Endometrium (tissue), 2 donors: ENCODE measurements at regions not wholly inside any gene's neighbourhood (a gene's known extent, or its start where the extent isn't known, plus 50 kb on each side); places are given as distances from the start of the nearest gene placed in this dataset.
"Not testable (repeated sequence)": the region's sequence is repeated elsewhere in the genome, so short reads cannot be mapped to it uniquely, and the experiment has no call there.

ENCODE experiments used
- FAIRE-seq: peaks from 2 replicates; lab custom pipeline; 2012; peaks lifted over from hg19 to GRCh38; lab: Jason Lieb, UNC
- donor health status: control.
- donor health status: control.

DNA sequence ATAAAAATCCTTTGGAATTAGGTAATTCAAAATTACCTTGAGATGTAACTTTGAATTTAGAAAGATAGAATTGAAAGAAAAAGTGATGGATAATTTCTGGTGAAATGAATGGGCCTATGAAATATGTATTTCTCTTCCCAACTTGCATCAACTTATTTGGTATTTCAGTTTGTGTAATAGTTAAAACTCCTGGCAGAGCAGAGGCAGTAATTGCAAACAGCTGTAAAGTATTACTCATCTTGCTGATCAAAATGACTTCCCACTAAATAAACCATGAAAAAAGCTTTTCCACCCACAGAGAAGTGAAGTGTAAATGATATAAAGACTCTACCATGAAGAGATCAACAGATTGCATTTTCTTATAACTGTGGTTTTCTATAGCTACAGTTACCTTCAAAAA, 201.0 kb downstream of the POTED start:
- FAIRE-seq = not testable (repeated sequence)

DNA sequence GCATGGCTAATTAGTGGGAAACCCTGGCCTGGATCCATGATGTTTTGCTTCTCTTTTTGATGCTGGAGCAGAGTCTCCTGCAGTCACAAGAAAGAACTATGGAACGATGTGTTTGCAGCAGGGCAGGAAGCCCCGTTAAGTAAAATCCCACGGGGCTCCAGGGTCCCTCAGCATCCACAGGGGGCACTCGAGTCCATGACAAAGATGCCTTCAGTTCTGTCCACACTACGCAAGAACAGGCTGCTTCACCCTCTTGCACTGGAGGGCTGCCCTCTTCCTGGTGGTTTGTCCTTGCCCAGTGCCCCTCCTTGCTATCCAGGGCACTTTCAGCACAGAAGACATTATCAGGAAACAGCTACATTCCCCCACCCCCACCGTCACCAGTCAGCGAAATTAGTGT, 196.9 kb downstream of the POTED start:
- FAIRE-seq = not testable (repeated sequence)

DNA sequence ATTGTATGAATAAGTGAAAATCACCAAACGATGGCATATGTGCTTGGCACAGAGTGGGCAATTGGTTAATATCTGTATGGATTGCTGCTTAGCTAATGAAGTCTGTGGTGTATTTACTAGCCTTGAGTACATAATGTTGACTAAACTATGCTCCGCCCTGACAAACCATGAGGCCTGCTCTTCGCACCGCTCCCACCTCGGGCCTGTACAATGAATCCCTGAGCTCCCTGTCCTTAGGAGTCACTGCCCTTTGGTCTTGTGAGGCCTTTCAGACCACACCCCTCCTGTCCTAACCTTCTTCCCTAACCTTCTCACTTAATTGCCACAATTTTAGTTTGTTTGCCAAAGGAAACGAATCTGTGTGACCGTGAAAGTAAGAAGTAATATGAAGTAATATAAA, 193.2 kb downstream of the POTED start:
- FAIRE-seq = not testable (repeated sequence)
